HepG2 (cell line): ENCODE measurements at regions not wholly inside any gene's neighbourhood (a gene's known extent, or its start where the extent isn't known, plus 50 kb on each side); places are given as distances from the start of the nearest gene placed in this dataset.

Experiments
- CEBPB ChIP-seq: IDR thresholded peaks from 2 replicates; pipeline ENCODE4 v1.6.1; 2011; ENCODE audit warnings: low read depth, low read length, improper control_type of control experiment, borderline replicate concordance
- CEBPG ChIP-seq: IDR thresholded peaks from 2 replicates; pipeline ENCODE4 v1.6.1; 2016
- LBX2 ChIP-seq: sonication (generic); formaldehyde crosslinking; IDR thresholded peaks from 2 replicates; pipeline ENCODE4 v1.5.0; 2020; ENCODE audit warnings: missing genetic modification reagents, mild to moderate bottlenecking, borderline replicate concordance
- NR2F1 ChIP-seq, 2 experiments: fragments of 450-650 bp in 1 of 2; formaldehyde crosslinking in 1 of 2; IDR thresholded peaks; 2 replicates each; pipeline versions ENCODE4 v1.5.0 to v1.6.1; 2016 to 2020; ENCODE audit warnings: mild to moderate bottlenecking in 1 of 2, missing compliant biosample characterization in 1 of 2, missing genetic modification reagents in 1 of 2, moderate library complexity in 1 of 2
- NRL ChIP-seq: sonication (generic); formaldehyde crosslinking; IDR thresholded peaks from 2 replicates; pipeline ENCODE4 v1.5.0; 2020; ENCODE audit warnings: missing genetic modification reagents, mild to moderate bottlenecking, moderate library complexity, borderline replicate concordance
- ZFP36 ChIP-seq: fragments of 150-350 bp; IDR thresholded peaks from 2 replicates; pipeline ENCODE4 v1.6.1; 2018; ENCODE audit warnings: borderline replicate concordance, low read length, low read depth; ENCODE audit not compliant: partially characterized antibody
- TF ChIP-seq, protein P1 (sequence below): sonication (generic); formaldehyde crosslinking; IDR thresholded peaks from 2 replicates; pipeline ENCODE4 v1.5.0; 2020; ENCODE audit warnings: mild to moderate bottlenecking, missing genetic modification reagents, moderate library complexity

GRCh38 chr4:123166023-123166422 is 230.6 kb upstream of the SPRY1 start:
- TF ChIP-seq ZFP36 (no peak), NR2F1 (CRISPR knock-in tag; IDR thresholded peaks at IDR 0.05) (no peak), CEBPG (CRISPR knock-in tag) (no peak), LBX2 (CRISPR knock-in tag) (no peak), CEBPB (no peak), NRL (CRISPR knock-in tag) (no peak)
- TF ChIP-seq, protein P1, sequence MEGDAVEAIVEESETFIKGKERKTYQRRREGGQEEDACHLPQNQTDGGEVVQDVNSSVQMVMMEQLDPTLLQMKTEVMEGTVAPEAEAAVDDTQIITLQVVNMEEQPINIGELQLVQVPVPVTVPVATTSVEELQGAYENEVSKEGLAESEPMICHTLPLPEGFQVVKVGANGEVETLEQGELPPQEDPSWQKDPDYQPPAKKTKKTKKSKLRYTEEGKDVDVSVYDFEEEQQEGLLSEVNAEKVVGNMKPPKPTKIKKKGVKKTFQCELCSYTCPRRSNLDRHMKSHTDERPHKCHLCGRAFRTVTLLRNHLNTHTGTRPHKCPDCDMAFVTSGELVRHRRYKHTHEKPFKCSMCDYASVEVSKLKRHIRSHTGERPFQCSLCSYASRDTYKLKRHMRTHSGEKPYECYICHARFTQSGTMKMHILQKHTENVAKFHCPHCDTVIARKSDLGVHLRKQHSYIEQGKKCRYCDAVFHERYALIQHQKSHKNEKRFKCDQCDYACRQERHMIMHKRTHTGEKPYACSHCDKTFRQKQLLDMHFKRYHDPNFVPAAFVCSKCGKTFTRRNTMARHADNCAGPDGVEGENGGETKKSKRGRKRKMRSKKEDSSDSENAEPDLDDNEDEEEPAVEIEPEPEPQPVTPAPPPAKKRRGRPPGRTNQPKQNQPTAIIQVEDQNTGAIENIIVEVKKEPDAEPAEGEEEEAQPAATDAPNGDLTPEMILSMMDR, result no peak
